Activated naive CD8-positive, alpha-beta T cell (primary cell): ENCODE measurements at regions not wholly inside any gene's neighbourhood (a gene's known extent, or its start where the extent isn't known, plus 50 kb on each side); places are given as distances from the start of the nearest gene placed in this dataset.

Source experiments
- H3K27ac Mint-ChIP-seq: one replicate; pipeline ENCODE4 v1.8.0; 2021; ENCODE audit warnings: mixed read lengths
- H3K27me3 Mint-ChIP-seq: one replicate; pipeline ENCODE4 v1.8.0; 2021; ENCODE audit warnings: mixed read lengths
- H3K36me3 Mint-ChIP-seq: one replicate; pipeline ENCODE4 v1.8.0; 2021; ENCODE audit warnings: mixed read lengths
- H3K4me1 Mint-ChIP-seq: one replicate; pipeline ENCODE4 v1.8.0; 2021; ENCODE audit warnings: low read depth, mixed read lengths
- H3K4me3 Mint-ChIP-seq: one replicate; pipeline ENCODE4 v1.8.0; 2021; ENCODE audit warnings: mild to moderate bottlenecking, mixed read lengths
- H3K9me3 Mint-ChIP-seq: one replicate; pipeline ENCODE4 v1.8.0; 2021; ENCODE audit warnings: low read depth, mixed read lengths

DNA sequence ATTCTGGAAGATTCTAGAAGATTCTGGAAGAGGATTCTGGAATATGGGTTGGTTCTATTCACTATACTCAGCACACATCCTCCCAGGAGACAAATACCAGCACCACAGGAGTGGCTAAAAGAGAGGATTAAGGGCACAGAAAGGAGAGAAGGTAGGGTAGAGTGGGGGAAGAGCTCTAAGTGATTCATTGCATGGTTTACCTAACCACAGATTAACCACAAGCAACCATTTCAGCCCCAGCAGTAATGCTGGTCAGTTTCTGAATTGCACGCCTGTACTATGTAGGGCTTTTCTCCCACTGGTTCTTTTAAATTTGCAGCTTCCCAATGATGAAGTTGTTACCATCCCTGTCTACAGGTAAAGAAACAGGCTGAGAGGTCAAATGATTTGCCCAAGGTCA is 192.7 kb upstream of the PMEPA1 start:
- H3K27me3 Mint-ChIP-seq = peaks cover 6% of the 10 kb centered on the region
- H3K36me3 Mint-ChIP-seq = no peaks in the 10 kb centered on the region
- no peaks in the 10 kb centered on the region for H3K9me3 Mint-ChIP-seq
- no peaks in the 10 kb centered on the region for H3K4me1 Mint-ChIP-seq
- no peak overlapping the region for H3K27ac Mint-ChIP-seq
- no peak overlapping the region for H3K4me3 Mint-ChIP-seq

DNA sequence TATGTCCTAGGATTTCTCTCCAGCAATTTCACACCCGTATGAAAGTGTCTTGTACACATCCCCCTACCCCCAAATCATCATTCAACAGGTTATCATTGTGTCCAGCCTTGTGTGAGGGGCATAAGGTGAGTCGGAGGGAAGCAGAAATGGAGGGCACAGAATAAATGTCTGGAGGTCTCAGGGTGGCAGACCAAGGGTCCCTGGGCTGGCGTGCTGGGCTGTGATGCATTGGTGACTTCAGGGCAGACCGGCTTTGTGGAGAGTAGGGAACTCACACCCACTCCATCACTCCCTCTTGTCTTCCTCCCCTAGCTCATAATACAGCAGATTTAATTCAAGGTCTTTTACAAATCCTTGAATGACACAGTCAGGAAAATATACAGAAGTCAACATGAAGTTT is 191.7 kb upstream of the PMEPA1 start:
- Mint-ChIP-seq H3K4me1 (no peaks in the 10 kb centered on the region), H3K36me3 (no peaks in the 10 kb centered on the region), H3K9me3 (no peaks in the 10 kb centered on the region), H3K4me3 (no peak overlapping the region), H3K27me3 (peaks cover 6% of the 10 kb centered on the region), H3K27ac (no peak overlapping the region)

DNA sequence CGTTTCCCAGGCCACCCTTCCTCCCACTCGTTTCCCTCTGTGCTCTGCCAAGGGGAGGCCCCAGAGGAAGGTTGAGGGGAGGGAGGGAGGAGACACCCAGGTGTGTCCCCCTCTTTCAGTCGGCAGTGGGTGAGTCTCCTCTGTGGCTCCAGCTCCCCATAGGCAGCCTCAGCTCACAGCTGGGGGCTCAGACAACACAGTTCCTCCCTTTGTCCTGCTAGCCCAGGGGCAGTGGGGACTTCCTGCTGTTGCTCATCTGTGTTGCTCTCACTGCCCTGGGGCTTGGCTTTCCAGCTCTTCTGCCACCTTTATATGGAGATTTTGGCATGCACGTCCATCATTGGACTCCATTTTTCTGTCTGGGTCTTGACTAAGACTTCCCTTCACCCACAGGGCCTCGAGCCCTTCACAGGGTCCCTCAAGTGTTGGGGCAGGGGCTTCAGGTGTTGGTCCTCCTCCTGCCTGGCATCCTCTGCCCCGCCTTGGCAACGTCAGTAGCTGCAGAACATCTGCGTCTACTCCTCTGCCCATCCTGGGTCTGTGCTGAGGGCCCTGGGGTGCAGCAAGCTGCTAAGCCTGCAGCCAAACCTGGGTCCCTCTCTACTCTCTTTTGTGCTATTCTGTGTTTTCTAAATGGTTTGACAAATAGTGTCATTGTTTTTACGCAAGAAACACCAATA is 190.6 kb upstream of the PMEPA1 start:
- no peaks in the 10 kb centered on the region for H3K36me3 Mint-ChIP-seq
- no peak overlapping the region for H3K27ac Mint-ChIP-seq
- H3K4me1 Mint-ChIP-seq = no peaks in the 10 kb centered on the region
- H3K9me3 Mint-ChIP-seq = no peaks in the 10 kb centered on the region
- H3K27me3 Mint-ChIP-seq = peaks cover 5% of the 10 kb centered on the region
- no peak overlapping the region for H3K4me3 Mint-ChIP-seq

DNA sequence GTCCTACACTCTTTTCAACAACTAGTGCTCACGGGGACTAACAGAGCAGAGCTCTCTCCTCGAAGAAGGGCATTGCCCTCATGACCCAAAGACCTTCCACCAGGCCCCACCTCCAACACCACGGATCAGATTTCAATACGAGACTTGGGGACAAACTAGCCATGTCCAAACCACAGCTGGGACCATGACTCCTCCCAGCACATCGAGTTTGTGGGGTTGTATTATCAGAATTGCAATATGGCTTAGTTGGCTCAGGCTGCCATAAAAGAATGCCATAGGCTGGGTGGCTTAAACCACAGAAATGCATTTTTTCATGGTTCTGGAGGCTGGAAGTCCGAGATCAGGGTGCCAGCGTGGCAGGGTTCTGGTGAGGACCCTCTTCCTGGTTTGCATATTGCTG is 189.7 kb upstream of the PMEPA1 start:
- no peaks in the 10 kb centered on the region for H3K36me3 Mint-ChIP-seq
- H3K4me1 Mint-ChIP-seq = no peaks in the 10 kb centered on the region
- H3K27me3 Mint-ChIP-seq = peaks cover 5% of the 10 kb centered on the region
- no peak overlapping the region for H3K27ac Mint-ChIP-seq
- no peaks in the 10 kb centered on the region for H3K9me3 Mint-ChIP-seq
- H3K4me3 Mint-ChIP-seq = no peak overlapping the region

DNA sequence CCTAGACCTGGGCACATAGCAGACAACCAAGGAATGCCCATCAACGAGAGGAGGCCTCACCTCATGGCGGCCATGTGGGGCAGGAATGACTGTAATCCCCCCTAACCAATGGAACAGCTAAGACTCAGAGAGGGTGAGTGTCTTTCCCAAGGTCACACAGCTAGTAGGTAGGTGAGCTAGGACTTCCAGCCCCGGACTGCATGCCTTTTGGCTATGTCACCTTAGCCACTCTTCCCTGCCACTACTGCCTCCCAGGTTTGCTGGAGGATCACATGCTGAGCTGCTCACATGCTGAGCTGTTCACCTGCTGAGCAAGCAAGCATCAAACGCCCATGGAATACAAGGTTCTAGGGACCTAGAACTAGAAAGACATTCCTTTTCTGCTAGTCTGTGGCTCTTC is 188.5 kb upstream of the PMEPA1 start:
- H3K36me3 Mint-ChIP-seq = no peaks in the 10 kb centered on the region
- no peaks in the 10 kb centered on the region for H3K9me3 Mint-ChIP-seq
- no peak overlapping the region for H3K27ac Mint-ChIP-seq
- H3K27me3 Mint-ChIP-seq = peaks cover 6% of the 10 kb centered on the region
- no peak overlapping the region for H3K4me3 Mint-ChIP-seq
- no peaks in the 10 kb centered on the region for H3K4me1 Mint-ChIP-seq

DNA sequence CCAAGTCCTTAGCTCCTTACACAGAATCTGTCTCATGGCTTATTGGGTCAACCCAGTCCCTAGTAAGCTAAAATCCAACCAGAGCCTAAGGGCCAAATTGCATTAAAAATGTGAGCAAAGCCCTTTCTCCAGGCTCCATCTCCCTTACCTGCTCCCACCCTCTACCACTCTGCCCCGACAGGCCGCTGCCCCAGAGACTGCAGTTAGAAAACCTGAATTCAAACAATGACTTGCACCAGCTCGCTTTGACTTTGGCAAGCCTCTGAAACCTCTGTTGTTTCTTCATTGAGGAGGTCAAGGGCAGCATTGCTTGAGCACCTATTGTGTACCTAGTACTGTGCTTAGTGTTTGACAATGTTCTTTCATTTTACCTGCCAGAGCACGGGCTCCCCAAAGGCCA is 188.1 kb upstream of the PMEPA1 start:
- Mint-ChIP-seq H3K4me3 (no peak overlapping the region), H3K27ac (no peak overlapping the region), H3K27me3 (peaks cover 6% of the 10 kb centered on the region), H3K4me1 (no peaks in the 10 kb centered on the region), H3K36me3 (no peaks in the 10 kb centered on the region), H3K9me3 (no peaks in the 10 kb centered on the region)

DNA sequence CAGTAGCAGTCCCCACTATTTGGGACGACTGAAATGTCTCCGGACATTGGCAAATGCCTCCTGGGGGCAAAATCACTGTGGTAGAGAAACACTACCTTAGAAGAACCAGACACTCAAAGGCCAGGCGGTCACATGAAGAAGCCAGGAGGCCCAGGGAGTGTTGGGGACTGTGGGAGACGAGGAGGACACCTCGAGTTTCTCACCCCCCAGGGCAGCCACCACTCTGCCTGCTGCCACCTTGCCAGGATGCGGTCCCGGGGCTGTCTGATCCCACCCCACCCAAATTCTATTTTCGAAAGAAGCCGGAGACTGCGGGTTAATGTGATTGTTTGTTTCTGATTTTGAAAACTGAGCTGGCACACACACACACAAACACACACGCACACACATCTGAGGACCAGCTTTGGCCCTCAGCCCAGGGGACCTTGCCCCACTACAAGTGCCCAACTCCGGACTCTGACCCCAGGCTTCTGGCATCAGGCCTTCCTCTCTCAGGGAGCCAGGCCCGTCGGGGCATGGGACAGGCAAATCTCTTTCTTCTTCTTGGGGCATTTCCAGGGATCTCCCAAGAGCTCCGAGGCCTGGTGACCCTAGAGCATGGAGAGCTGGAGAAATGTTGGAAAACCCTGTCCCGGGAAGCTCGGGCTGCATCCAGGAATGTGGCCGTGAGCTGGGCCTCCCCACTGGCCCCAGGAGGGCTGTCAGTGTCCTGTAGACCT is 187.5 kb upstream of the PMEPA1 start:
- H3K36me3 Mint-ChIP-seq = no peaks in the 10 kb centered on the region
- H3K4me1 Mint-ChIP-seq = no peaks in the 10 kb centered on the region
- H3K4me3 Mint-ChIP-seq = no peak overlapping the region
- no peaks in the 10 kb centered on the region for H3K9me3 Mint-ChIP-seq
- H3K27me3 Mint-ChIP-seq = peaks cover 6% of the 10 kb centered on the region
- H3K27ac Mint-ChIP-seq = no peak overlapping the region

DNA sequence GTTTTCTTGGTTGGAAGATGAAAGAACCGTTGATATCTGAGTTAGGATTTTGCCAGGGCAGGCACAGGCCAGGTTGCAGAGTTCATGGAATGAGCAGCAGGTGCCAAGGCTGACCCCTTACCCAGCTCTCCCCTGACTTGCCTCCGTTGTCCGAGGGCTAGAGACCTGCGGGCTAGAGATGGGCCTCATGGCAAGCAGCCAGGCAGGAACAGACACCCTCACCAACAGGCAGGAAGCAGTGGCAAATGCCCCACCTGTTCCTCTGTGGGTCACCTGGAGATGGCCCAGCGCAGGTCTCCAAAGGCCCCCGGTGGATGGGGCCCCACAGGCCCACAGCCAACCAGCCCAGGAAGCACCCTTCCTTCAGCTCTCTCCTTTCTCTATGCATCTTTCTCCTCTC is 186.7 kb upstream of the PMEPA1 start:
- Mint-ChIP-seq H3K27me3 (peaks cover 6% of the 10 kb centered on the region), H3K4me1 (no peaks in the 10 kb centered on the region), H3K9me3 (no peaks in the 10 kb centered on the region), H3K27ac (no peak overlapping the region), H3K36me3 (no peaks in the 10 kb centered on the region), H3K4me3 (no peak overlapping the region)

DNA sequence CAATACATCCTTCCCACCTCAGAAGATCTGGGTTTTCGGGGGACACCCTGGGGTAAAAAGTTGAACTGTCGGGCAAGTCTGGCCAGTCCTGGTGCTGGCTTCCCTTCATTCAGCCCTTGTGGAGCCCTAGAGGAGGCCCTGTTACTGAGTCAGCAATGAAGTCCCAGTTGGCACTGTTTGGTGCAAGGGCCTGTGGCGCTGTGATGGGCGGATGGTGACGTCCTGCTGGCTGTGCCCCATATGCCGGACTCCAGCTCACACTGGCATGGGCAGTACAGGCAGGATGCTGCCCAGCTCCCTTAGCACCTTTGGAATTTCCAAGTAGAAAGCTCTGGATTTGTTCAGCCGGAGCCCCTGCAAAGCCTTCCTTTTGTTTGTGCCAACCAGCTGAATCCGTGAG is 186.2 kb upstream of the PMEPA1 start:
- H3K36me3 Mint-ChIP-seq = no peaks in the 10 kb centered on the region
- peaks cover 6% of the 10 kb centered on the region for H3K27me3 Mint-ChIP-seq
- no peak overlapping the region for H3K27ac Mint-ChIP-seq
- H3K4me1 Mint-ChIP-seq = no peaks in the 10 kb centered on the region
- H3K9me3 Mint-ChIP-seq = no peaks in the 10 kb centered on the region
- no peak overlapping the region for H3K4me3 Mint-ChIP-seq

DNA sequence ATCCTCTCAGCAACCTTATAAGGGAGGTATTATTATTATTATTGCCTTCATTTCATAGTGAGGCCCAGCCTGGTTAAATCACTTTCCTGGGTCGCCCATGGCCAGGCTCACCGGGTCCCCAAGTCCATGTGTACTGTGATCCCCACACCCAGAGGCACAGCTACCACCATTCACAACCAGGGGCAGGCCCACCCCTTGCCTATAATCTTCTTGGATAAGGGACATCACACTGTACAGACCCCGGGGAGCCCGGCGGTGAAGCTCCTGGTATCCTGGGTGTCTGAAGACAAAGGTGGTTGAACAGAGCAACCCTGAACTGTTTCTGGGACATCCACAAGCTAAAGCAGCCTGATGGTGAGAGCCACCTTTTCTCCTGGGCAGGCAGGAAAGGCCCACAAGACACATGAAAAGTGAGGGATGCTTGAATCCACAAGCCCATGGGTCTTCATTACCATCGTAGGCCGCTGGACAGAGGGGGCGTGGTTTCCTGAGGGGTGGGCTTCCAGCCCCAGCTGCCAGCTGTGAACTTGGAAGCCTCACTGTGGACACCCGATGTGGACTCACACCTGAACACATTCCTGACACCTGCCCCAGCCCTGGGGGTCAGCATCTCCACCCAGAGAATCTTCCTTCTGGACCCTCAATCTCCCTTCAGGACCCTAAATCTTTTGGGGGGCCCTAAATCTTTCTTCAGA is 185.5 kb upstream of the PMEPA1 start:
- Mint-ChIP-seq H3K27me3 (peaks cover 6% of the 10 kb centered on the region), H3K27ac (no peak overlapping the region), H3K9me3 (no peaks in the 10 kb centered on the region)

DNA sequence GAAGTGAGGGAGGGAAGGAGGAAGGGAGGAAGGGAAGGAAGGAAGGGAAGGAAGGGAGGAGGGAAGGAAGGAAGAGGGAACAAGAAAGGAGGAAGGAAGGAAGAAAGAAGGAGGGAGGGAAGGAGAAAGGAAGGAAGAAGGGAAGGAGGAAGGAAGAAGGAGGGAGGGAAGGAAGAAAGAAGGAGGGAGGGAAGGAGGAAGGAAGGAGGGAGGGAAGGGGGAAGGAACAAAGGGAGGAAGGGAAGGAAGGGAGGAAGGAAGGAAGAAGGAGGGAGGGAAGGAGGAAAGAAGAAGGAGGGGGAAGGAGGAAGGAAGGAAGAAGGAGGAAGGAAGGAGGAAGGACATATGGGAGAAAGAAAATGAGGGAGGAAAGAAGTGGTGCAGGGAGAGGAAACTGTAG is 184.7 kb upstream of the PMEPA1 start:
- Mint-ChIP-seq H3K4me3 (no peak overlapping the region), H3K36me3 (no peaks in the 10 kb centered on the region), H3K9me3 (no peaks in the 10 kb centered on the region), H3K27ac (no peak overlapping the region), H3K27me3 (peaks cover 5% of the 10 kb centered on the region), H3K4me1 (no peaks in the 10 kb centered on the region)

More for the DNA sequence above, 185.5 kb upstream of the PMEPA1 start:
- H3K4me3 Mint-ChIP-seq = no peak overlapping the region
- no peaks in the 10 kb centered on the region for H3K4me1 Mint-ChIP-seq
- no peaks in the 10 kb centered on the region for H3K36me3 Mint-ChIP-seq

DNA sequence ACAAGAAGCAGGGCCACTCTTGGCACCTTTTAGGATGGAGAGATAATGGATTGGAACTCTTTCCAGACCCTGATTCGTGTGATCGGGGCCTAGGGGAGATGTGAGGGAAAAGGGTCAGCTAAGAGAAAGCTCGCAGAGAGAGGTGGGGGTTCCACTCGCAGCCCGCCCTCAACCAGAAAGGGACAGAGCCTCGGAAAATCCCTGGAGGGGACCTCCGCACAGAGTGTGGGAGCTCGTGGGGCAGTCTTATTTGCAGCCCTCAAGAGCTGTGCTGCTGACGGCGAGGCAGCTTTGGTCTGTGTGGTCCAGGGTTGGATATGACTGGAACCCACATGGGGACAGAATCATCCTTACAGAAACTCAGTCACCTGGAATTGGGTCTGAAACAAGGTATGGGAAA is 184.3 kb upstream of the PMEPA1 start:
- no peak overlapping the region for H3K4me3 Mint-ChIP-seq
- peaks cover 2% of the 10 kb centered on the region for H3K27me3 Mint-ChIP-seq
- H3K27ac Mint-ChIP-seq = no peak overlapping the region
- no peaks in the 10 kb centered on the region for H3K36me3 Mint-ChIP-seq
- no peaks in the 10 kb centered on the region for H3K4me1 Mint-ChIP-seq
- no peaks in the 10 kb centered on the region for H3K9me3 Mint-ChIP-seq

DNA sequence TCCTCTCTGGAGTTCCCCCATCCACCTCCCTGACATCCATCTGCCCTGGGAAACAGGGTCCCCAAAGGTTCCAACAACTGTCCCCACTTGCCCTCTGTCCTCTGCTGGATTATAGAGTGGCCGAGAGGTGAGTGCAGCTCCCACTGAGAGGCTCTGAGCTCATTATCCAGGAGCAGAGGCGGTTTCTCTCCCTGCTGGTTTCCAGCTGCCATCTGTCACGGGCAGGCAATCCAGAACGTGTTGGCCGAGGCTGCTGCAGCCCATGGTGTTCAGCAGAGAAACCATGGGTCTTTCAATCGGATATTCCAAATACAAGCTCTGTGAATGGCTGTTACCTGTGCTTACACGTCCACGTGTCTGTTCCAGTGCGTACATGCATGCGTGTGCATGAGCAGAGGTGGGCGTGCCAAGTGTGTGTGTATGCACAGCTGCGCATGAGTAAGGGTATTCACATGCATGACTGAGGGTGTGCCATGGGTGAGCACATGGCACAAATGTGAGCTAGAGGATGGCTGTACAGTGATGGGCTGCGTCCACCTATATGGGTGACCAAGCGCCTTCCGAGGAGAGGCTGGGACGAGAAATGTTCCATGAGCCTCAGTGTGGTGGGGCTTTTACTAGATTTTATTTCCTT is 183.7 kb upstream of the PMEPA1 start:
- no peak overlapping the region for H3K4me3 Mint-ChIP-seq
- peaks cover 2% of the 10 kb centered on the region for H3K27me3 Mint-ChIP-seq
- no peaks in the 10 kb centered on the region for H3K36me3 Mint-ChIP-seq
- no peak overlapping the region for H3K27ac Mint-ChIP-seq
- no peaks in the 10 kb centered on the region for H3K9me3 Mint-ChIP-seq
- no peaks in the 10 kb centered on the region for H3K4me1 Mint-ChIP-seq

DNA sequence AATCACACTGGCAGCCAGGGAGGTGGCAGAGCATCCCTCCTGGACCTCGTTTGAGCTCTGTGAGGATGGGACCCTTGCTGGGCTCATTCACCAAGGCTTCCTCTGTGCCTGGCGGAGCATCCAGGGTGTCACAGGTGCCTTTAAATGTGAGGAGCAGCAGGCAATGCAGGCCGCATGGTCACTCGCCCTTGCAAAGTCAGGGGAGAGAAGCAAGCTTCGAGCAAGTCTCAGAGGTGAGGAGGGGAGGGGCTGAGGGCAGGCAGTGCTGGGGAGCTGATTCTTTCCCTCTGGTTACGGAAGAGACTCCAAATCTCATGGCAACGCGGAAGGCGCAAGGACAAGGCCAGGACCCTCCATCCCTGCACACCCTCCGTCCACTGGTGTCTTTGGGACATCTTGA is 182.7 kb upstream of the PMEPA1 start:
- H3K4me1 Mint-ChIP-seq = no peaks in the 10 kb centered on the region
- no peak overlapping the region for H3K4me3 Mint-ChIP-seq

DNA sequence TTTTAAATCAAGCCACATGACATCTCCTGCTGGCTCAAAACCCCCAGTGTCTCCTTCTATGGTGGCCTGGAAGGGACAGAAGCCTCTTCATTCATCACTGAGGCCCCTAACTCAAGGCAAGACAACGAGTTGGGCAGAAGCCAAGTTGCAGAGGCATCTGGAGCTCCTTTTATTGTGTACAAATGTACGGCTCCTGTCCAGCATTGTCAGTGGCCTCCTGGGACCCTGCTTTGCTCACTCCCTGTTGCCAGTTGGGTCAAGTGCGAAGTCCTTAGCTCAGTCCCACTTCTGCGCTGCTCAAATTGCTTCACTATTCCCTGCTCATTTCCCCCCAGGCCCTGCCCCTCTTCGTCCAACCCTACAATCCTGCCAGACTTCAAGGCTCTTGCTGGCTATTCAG is 181.2 kb upstream of the PMEPA1 start:
- H3K4me1 Mint-ChIP-seq = no peaks in the 10 kb centered on the region
- H3K27ac Mint-ChIP-seq = no peak overlapping the region
- no peaks in the 10 kb centered on the region for H3K9me3 Mint-ChIP-seq
- H3K27me3 Mint-ChIP-seq = peaks cover 3% of the 10 kb centered on the region
- no peak overlapping the region for H3K4me3 Mint-ChIP-seq
- no peaks in the 10 kb centered on the region for H3K36me3 Mint-ChIP-seq

More for the DNA sequence above, 182.7 kb upstream of the PMEPA1 start:
- Mint-ChIP-seq H3K27me3 (peaks cover 3% of the 10 kb centered on the region), H3K9me3 (no peaks in the 10 kb centered on the region), H3K36me3 (no peaks in the 10 kb centered on the region), H3K27ac (no peak overlapping the region)
